GM19455 (cell line): ENCODE measurements at regions not wholly inside any gene's neighbourhood (a gene's known extent, or its start where the extent isn't known, plus 50 kb on each side); places are given as distances from the start of the nearest gene placed in this dataset.
"Not testable (repeated sequence)": the region's sequence is repeated elsewhere in the genome, so short reads cannot be mapped to it uniquely, and the experiment has no call there.

Experiments
- ATAC-seq: cut with Tn5 transposase; IDR thresholded peaks from one replicate; pipeline ENCODE4 v1.9.1; 2021; ENCODE audit not compliant: unreplicated experiment

DNA sequence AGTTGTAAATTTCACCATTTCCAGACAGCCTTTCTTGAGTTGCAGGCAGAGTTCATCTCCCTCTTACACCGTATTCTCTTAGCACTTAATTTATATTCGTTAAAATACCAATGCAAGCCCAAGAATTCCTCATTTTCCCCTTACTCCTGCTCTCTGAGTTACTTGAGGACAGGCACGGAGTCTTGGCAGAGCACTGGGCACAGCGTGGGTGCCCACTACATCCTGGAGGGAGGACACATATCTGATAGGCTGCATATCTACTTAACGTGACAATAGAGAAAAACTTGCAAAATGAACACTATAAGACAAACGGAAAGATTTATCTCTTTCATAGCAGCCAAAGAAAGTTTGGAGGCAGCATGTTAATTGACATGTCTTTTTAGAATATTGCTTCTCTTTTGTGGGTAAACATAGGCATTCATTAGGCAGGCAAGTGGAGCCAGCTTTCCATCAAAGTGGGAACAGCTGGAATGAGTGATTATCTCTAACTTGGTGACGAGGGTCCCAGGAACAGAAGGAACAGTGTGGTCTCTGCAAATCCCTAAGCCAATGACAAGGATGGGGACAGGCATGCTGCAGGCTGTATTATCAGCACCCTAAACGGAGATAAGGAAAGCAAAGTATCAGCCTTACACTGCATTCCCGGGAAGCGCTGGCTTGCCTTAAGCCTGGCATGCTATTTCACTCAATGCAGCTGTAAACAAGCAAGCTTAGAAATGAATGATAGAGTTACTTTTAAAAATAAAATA is 116.5 kb downstream of the RTP4 start:
- ATAC-seq: no peak

GRCh38 chr3:187481426-187481825 is 113.2 kb downstream of the RTP4 start:
- ATAC-seq: no peak

GRCh38 chr3:187475613-187476012 is 107.4 kb downstream of the RTP4 start:
- not testable (repeated sequence) for ATAC-seq

DNA sequence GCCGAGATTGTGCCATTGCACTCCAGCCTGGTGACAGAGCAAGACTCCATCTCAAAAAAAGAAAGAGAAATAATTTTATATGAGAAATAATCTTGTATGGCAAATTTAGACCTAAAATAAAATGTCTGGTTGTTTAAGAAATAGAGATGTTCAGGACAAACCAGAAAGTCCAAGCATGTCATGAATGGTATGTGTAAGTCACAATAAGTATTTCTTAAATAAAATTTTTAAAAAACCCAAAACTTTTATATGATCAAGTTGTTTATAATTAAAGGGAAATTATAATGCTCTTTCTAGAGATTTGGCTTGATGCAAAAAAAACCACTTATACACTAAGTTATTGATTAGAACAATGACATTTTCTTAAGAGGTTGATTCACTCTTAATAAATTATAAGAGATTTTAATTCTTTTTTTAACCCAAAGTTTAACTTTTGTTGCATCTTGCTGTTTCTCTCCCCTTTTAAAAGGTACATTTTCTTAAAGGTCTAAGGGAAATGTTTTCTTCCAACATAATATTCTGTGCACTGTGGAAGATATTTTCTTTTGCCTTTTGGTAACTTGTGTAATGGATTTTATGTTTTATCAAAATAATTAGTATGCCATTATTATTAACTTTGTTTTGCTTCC is 105.7 kb downstream of the RTP4 start:
- ATAC-seq: no peak

DNA sequence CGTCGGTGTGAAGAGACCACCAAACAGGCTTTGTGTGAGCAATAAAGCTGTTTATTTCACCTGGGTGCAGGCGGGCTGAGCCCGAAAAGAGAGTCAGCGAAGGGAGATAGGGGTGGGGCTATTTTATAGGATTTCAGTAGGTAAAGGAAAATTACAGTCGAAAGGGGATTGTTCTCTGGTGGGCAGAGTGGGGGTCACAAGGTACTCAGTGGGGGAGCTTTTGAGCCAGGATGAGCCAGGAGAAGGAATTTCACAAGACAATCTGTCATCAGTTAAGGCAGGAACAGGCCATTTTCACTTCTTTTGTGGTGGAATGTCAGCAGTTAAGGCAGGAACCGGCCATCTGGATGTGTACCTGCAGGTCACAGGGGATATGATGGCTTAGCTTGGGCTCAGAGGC is 98.1 kb downstream of the RTP4 start:
- ATAC-seq: not testable (repeated sequence)

DNA sequence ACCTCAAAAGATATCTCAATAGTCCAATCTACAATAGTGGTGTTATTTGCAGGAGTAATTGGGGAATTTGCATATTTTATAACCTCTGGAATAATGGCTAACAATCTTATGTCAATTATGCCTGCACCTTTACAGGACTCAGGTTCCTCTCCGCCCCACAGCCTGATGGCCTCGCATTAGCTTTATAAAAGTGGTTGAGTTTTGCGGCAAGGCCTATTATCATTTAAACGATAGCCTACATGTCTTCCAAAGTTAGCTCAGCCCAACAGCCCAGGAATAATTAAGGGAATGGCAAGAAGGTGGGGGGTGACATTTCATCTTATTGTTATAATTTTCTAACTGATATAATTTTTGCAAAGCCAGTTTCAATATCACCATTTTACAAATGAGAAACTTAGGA is 97.3 kb downstream of the RTP4 start:
- ATAC-seq: no peak

- ATAC-seq: no peak
These were observed 96.5 kb downstream of the RTP4 start for GRCh38 chr3:187464682-187465081.

DNA sequence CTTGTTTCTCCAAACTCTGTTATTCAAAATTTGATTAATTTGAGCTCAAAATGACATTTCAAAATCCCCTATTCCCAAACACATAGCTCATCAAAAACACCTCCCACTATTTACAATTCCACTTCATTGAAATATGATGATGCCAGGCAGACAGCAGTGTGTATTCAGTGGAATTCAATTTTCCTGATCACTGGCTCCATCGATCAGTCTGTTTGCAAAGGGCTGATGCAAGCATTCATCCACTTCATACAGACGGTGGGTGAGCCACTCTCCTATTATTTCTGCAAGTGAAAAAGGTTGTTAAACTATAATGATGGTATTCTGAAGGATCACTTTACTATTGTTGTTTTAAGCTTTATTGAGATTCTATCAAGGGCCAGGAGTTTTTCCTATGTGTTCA is 90.7 kb downstream of the RTP4 start:
- no peak for ATAC-seq

DNA sequence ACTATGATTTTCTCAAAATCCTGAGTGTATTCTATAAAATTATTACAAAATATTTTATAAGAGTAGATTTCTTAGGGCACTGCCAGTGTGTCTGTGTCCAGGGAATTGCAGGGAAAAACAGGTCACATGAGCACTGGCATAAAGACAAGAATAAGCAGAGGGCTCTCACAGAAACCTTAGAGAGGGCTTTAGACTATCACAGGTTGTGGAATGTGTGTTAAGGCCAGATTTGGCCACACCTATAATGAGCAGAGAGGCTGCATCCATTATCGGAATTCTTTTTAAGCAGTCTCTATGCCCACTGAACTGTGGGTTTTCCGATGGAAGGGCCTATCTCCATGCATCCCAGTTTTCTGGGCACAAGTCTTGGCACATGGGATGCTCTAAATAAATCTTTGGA is 90.2 kb downstream of the RTP4 start:
- ATAC-seq: no peak

GRCh38 chr3:187456250-187456649 is 88.1 kb downstream of the RTP4 start:
- ATAC-seq: no peak

GRCh38 chr3:187454085-187454815 is 86.1 kb downstream of the RTP4 start:
- no peak for ATAC-seq

GRCh38 chr3:187450431-187451190 is 82.4 kb downstream of the RTP4 start:
- ATAC-seq: no peak

- ATAC-seq: no peak
These were observed 80.5 kb downstream of the RTP4 start for GRCh38 chr3:187448674-187449073.

DNA sequence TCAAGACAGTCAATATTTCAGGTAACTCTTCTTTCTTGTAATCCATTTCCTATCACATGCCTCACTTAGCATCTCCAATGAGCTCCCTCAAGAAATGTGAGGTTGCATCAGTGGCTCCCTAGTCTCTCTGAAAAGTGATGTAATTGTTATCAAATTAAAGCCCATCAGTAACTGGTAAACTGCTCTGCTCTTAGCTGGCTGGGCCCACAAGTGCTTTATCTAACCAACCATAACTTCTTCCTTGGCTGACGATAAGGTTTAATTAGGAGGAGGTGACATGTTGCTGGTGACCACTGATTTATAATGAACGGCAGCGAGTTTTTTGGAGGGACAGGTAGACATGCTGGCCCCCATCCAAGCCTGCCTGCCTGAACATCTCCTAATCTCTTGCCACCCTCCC is 79.6 kb downstream of the RTP4 start:
- no peak for ATAC-seq

DNA sequence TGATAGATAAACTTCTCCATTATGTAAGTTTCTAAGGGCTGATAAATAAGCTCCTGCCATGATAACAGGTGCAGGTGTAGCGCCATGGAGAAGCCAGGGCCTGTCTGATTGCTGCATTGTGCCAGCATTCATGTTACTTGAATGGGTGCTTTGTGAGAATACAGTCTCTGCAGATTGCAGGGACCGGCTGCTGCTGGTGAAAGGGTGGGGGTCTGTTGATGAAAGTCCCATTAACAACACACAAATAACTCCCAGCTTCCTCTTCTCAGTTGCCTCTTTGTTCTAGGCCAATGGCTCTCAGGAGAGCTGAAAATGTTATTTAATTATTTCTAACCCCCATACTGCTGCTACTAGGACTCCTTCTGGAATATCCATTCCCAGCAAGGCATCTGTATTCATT is 77.2 kb downstream of the RTP4 start:
- no peak for ATAC-seq

GRCh38 chr3:187434524-187434923 is 66.3 kb downstream of the RTP4 start:
- no peak for ATAC-seq

DNA sequence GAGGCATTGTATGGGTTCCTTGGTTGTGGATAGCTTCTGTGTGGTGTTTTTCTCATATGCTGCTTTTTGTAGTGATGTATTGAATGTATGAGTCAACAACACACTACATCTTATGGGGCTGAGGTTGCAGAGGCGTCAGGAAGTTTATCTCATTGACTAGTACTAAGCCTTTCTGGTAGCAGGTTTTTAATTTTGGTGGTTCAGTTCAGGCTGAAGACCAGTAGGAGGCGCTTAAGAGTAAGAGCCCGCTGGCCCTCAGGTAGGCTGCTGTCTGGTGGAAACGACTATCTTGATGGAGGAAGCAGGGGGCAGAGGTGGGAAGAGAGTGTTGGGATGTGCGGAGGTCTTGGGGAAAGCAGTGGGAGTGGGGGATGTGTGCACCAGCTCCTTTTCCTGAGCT is 62.4 kb downstream of the RTP4 start:
- no peak for ATAC-seq
